Cardiac fibroblast (primary cell): ENCODE measurements at regions not wholly inside any gene's neighbourhood (a gene's known extent, or its start where the extent isn't known, plus 50 kb on each side); places are given as distances from the start of the nearest gene placed in this dataset.
"Not testable (repeated sequence)": the region's sequence is repeated elsewhere in the genome, so short reads cannot be mapped to it uniquely, and the experiment has no call there.

Experiments used
- DNase-seq, 2 donors: peaks; one replicate each; pipeline versions ENCODE4 v3.0.0 to v3.0.0-alpha.2; 2010; ENCODE audit warnings: low read depth in 2 of 2
- H3K4me3 ChIP-seq, 2 donors: replicated peaks in 1 of 2; 1 replicate in 1 of 2; 2 replicates in 1 of 2; pipeline ENCODE4 v1.5.1; 2011; ENCODE audit warnings: low read depth in 2 of 2, low read length in 2 of 2, mild to moderate bottlenecking in 2 of 2, moderate library complexity in 1 of 2
- CTCF ChIP-seq: IDR thresholded peaks from one replicate; pipeline ENCODE4 v1.5.1; 2011; ENCODE audit warnings: low read depth, mild to moderate bottlenecking, low read length, inconsistent platforms

GRCh38 chr9:78172610-78173009 is 63.3 kb upstream of the CEP78 start:
- DNase-seq, H3K4me3 ChIP-seq: not testable (repeated sequence)

DNA sequence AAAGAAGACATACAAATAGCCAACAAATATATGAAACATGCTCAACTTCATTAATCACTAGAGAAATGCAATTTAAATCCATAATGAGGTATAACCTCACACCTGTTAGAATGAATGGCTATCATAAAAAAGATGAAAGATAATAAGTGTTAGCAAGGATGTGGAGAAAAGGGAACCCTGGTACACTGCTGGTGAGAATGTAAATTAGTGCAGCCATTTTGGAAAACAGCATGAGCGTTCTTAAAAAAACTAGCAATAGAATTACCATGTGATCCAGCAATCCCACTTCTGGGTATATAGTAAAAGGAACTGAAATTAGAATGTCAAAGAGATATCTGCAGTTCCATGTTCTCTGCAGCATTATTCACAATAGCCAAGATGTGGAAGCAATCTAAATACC is 64.2 kb upstream of the CEP78 start:
- DNase-seq: no peak
- no peak overlapping the region for H3K4me3 ChIP-seq
- no peak for TF ChIP-seq CTCF

DNA sequence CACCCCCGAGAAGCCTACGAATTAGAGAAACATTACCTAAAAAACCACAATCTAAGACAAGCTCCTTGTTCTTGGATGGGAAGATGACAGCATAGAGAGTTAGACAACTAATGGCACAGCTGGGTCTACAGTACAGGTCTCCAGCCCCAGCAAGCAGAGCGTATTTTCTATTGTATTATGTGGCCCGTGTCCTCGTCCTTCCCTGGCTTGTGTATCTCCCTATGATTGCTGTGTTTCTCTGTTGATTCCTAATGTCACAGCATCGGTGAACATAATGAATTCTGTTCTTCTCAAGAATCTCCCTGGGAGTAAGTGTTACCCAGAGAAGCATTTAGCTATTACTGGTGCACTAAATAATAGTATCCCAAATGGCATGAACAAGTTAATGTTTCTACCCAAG is 66.8 kb upstream of the CEP78 start:
- H3K4me3 ChIP-seq: no peak overlapping the region
- no peak for TF ChIP-seq CTCF
- DNase-seq: no peak

DNA sequence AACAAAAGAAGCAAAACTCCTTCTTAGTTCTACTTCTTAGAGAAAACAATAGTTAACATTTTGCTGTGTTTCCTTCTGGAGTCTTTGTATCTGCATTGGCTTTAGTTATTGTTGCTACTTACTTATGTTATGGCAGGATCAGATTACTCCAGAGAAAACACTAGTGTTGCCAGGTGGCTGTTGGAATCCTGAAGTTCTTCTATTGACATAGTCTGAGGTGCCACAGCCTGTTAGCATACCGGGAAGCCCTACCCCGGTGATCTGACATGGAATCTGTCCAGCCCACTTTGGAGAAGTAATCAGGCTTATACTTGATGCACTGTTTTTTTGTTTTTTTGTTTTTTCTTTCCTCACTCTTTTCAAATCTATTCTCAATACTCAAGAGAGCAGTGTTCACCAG is 68.5 kb upstream of the CEP78 start:
- H3K4me3 ChIP-seq: no peak overlapping the region
- no peak for TF ChIP-seq CTCF
- no peak for DNase-seq

GRCh38 chr9:78163834-78164233 is 72.0 kb upstream of the CEP78 start:
- no peak overlapping the region for H3K4me3 ChIP-seq
- TF ChIP-seq CTCF: no peak
- DNase-seq: no peak

DNA sequence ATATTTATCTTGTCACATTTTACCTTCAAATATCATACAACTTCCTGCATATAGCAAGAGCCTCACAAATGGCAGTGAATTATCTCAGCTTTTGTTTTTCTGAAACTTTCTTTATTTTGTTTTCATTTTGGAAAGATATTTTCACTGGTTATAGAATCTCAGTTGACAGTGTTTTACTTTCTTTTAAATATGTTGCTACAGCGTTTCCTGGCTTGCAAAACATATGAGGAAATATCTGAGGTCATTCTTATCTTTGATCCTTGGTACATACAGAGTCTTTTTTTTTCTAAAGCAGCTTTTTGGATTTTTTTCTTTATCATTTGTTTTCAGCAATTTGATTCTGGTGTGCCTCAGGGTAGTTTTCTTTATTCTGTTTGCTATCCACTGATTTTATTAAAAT is 77.6 kb upstream of the CEP78 start:
- TF ChIP-seq CTCF: no peak
- peak; percentile 13 to 46 for DNase-seq
- no peak overlapping the region for H3K4me3 ChIP-seq

DNA sequence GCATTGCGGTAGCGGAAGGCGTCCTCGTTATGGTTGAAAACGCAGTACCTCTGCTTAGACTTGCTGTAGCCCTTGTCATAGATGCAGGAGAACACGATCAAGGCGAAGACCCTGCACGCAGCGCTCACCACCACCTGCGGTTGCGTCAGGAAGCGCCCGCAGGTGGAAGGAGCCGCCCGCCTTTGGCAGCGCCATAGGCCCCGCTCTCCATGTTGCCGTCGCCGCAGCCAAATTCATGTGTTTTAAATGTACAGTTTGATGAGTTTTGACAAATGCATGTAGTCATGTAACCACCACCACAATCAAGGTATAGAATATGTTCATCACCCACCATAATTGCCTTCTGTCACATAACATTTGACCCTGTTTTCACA is 84.9 kb upstream of the CEP78 start:
- no peak for TF ChIP-seq CTCF
- DNase-seq: no peak
- no peak overlapping the region for H3K4me3 ChIP-seq
